ENCODE measurements at regions not wholly inside any gene's neighbourhood (a gene's known extent, or its start where the extent isn't known, plus 50 kb on each side); places are given as distances from the start of the nearest gene placed in this dataset.

GRCh38 chr7:41193738-41194282, 509.1 kb downstream of the INHBA start:
- DNase-seq (ENCODE audit: low spot score) (no peak), FAIRE-seq (peak; percentile 58)

- no peak for FAIRE-seq
- DNase-seq (ENCODE audit: low spot score), result no peak
Observed at GRCh38 chr7:41190581-41190980, 512.3 kb downstream of the INHBA start.

DNA sequence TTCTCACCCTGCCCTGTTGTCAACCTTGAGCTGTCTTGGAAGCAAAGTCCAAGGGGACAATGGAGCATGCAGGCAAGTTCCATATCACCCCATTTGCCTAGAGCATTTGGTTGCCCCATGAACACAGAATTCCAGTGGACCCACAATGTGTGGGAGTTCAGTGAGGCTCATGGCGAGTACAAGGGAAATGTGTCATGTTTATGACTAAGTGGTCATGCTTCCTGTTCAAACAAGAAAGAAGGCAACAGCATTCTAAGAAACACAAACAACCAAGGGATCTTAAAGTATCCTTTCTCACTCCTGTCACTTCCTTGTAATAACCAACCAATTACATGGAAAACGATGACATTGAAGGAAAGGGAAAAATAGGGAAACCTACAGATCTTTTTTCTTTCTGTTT, 513.0 kb downstream of the INHBA start:
- peak; percentile 99 for FAIRE-seq
- DNase-seq (ENCODE audit: low spot score), result peak; percentile 62

DNA sequence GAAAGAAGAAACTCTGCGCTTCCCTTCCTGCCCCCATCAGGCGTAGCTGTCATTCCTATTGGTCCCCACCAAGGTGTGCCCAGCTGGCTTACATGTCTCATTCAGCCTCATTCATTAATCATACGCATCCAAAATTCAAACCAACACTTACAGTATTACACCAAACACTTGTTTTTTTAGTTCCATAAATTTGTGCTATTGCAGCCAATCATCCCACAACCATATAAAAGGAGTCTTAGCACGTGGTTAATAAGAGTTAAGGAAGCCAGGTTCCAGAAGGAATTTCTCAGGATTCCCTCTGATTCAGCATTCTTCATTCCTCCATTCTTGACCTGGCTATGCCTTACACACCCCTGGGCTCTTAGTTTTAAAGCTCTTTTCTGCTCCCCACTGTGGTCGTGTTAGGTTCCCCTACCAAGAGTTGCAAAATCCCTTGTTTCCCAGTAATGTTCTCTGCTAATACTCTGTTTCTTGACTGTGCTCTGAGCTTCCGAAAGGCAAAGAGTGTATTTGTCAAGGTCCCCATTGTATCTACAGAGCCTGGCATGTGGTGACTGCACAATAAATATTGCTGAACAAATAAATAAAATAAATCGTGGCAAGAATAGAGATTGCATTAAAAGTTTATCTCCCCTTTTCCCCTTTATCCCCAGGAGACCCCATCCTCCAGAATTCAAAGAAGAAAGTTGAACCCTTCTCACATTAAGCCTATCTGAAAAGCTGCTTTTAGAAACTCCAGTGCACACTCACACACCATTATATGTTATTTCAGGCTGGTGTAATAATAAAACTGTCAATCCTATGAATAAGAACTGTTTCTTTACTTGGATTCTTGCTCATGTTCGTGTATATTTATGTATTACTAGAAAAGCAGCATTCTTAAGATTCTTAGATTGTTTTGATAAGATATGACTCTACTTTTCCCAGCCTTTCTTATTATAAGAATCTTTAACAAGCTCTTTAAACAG, 514.4 kb downstream of the INHBA start:
- no peak for FAIRE-seq
- no peak for DNase-seq (ENCODE audit: low spot score)

GRCh38 chr7:41187322-41187721, 515.6 kb downstream of the INHBA start:
- peak; percentile 30 for FAIRE-seq
- DNase-seq (ENCODE audit: low spot score), result peak; percentile 32

GRCh38 chr7:41185851-41186250, 517.0 kb downstream of the INHBA start:
- no peak for FAIRE-seq

GRCh38 chr7:41183741-41184140, 519.1 kb downstream of the INHBA start:
- peak; percentile 32 for FAIRE-seq
- no peak for DNase-seq (ENCODE audit: low spot score)

More at GRCh38 chr7:41185851-41186250, 517.0 kb downstream of the INHBA start:
- DNase-seq (ENCODE audit: low spot score), result no peak

DNA sequence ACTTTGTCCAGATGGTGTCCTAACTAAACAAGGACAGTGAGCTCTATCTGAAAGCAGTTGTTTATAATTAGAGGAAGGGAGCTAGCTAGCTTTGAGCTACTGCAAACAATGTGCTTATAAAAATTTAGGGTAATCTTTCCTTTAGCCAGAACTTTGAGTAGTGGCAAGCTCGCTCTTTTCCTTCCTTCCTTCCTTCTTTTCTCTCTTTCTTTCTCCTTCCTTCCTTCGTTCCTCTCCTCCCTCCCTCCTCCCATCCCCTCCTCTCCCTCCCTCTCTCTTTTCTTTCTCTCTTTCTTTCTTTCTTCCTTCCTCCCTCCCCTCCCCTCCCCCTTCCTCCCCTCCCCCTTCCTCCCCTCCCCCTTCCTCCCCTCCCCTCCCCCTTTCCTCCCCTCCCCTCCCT, 520.1 kb downstream of the INHBA start:
- no peak for FAIRE-seq

GRCh38 chr7:41175435-41175834, 527.5 kb downstream of the INHBA start:
- DNase-seq (ENCODE audit: low spot score) (no peak), FAIRE-seq (no peak)

More for the DNA sequence above, 520.1 kb downstream of the INHBA start:
- DNase-seq (ENCODE audit: low spot score), result no peak

GRCh38 chr7:41174521-41174920, 528.4 kb downstream of the INHBA start:
- DNase-seq (ENCODE audit: low spot score) (no peak), FAIRE-seq (no peak)

GRCh38 chr7:41170466-41170865, 532.4 kb downstream of the INHBA start:
- no peak for FAIRE-seq
- no peak for DNase-seq (ENCODE audit: low spot score)

- peak; percentile 63 for FAIRE-seq
- DNase-seq (ENCODE audit: low spot score), result no peak
Observed at GRCh38 chr7:41169317-41169716, 533.6 kb downstream of the INHBA start.

DNA sequence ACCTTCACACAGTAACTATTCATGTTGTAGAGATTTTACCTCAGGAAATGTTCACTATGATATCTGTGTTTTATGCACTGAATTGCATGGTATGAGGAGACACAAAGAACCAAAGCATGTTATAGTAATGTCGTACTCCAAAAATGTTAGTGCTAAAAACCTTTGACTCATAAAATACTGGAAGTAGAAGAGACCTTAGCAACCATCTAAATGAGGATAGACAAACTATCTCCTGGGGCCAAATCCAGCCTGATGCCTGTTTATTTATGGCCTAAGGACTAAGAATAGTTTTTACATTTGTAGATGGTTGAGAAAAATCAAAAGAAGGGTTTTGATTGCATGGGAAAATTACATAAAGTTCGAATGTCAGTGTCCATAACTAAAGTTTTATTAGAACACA, 535.1 kb downstream of the INHBA start:
- no peak for FAIRE-seq

DNA sequence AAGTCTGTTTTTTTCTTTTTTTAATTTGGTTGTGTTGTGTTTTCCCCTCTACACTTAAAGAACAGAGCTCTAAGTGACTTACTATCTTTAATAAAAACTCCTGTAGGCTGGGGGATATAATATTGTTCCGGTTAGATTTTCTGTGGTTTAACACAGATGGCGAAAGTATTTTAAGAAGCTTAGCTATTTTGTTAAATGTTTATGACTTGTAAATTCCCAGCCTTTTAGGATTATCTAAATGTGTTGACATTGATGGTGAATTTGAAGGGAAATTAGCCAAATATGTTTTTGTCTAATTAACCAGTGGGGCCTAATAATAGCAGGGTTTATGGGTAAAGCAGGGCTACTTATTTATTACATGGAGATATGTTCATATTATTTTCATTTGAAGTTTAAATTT, 538.5 kb downstream of the INHBA start:
- DNase-seq (ENCODE audit: low spot score), result no peak

More for the DNA sequence above, 535.1 kb downstream of the INHBA start:
- no peak for DNase-seq (ENCODE audit: low spot score)

DNA sequence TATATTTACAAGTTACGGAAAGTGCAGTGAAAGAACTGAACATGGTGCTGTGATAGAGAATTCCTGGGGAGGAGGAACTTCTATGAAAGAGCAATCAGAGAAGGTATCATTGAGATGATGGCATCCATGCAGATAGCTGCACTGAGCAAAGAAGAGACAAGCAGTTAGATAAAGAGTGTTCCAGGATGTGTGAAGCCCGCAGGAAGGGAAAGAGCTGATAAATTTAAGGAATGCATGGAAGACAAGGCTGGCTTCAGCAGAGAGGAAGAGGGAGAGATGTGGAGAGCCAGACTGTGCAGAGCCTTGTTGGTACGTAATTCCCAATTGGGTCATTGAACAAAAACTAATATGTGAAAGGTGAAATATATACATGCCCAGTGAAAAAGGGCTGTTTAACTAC, 538.9 kb downstream of the INHBA start:
- FAIRE-seq, result no peak
- DNase-seq (ENCODE audit: low spot score), result no peak

More for the DNA sequence above, 538.5 kb downstream of the INHBA start:
- FAIRE-seq, result no peak

GRCh38 chr7:41162612-41163011, 540.3 kb downstream of the INHBA start:
- no peak for DNase-seq (ENCODE audit: low spot score)
- no peak for FAIRE-seq

DNA sequence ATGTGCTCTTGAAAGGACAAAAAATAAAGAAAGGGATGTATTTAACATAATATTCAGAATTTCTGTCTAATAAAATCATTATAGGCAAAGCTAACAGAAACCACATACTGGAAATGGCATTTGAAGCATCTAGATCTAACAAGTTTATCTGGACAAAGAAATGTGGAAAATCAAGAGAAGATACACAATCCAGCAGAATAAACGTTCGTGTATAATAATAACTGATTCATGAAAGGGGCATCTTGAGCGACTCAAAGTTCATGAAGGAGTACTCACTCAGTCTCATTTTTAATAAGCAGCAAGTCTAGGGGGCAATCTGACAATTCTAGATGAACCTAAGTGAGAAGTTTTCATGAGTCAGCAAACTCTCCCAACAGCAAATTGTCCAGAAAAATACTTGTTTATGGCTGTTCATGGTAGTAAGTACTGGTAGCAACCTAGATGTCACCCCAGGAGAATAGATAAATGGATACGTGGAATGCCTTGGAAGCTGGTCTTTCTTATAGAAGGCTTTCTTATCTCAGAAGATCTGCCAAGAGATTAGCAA, 541.8 kb downstream of the INHBA start:
- DNase-seq (ENCODE audit: low spot score) (no peak), FAIRE-seq (no peak)

DNA sequence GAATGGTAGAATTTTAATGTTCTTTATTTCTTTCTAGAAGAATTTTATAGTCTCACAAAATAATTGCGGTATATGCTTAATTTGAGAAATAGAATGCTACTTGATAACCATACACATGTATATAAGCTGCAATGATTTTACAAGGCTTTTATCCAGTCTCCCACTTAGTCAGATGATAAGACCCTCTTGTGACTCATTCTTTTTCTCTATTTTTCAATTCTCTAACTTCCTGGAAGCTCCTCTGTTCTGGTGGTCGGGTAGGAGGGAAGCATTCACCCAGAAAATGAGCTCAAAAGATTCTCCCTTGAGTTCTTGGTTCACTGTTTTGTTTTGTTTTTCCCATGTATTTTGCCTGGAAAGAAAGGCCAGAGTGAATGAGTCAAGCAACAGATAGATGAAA, 546.6 kb downstream of the INHBA start:
- DNase-seq (ENCODE audit: low spot score), result no peak
- no peak for FAIRE-seq

DNA sequence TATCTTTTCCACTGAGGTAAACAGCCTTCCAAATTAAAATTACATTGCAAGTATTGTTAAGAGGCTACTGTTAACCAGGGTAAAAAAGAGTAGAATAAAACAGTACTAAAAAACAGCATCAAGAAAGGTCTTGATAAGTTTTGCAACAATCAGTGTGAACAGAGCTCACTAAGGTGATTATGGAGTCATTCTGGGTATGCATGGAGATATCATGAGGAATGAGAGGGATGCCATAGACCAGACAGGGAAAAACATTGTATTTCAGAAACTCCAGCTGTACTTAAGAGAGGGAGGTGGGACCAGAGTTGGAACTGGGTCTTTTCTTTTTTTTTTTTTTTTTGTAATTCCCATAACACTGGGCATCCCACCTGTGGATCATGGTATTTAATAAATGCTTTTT, 549.6 kb downstream of the INHBA start:
- FAIRE-seq, result no peak
- DNase-seq (ENCODE audit: low spot score), result no peak

DNA sequence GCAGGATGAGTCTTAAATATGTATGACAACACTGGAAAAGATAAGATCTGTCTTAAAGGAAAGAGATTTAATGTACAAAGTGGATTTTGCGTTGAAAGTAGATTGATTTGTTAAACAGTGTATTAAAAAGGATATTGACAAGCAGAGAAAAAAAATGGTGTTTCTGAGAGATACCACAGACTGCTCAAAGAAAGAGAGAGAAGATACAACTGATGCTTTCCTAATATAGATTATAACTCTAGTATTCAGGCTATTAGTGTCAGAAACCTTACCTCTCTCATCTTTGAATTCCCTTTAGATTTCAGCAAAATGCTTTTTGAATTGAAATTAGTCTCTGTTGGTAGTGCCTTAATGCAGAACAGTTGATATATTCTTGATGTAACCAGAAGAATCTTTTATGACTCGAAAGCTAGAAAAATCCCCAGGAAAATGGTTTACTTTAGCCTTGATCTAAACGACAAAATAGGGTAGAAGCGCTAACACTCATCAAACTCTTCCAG, 550.7 kb downstream of the INHBA start:
- DNase-seq (ENCODE audit: low spot score) (no peak), FAIRE-seq (no peak)

DNA sequence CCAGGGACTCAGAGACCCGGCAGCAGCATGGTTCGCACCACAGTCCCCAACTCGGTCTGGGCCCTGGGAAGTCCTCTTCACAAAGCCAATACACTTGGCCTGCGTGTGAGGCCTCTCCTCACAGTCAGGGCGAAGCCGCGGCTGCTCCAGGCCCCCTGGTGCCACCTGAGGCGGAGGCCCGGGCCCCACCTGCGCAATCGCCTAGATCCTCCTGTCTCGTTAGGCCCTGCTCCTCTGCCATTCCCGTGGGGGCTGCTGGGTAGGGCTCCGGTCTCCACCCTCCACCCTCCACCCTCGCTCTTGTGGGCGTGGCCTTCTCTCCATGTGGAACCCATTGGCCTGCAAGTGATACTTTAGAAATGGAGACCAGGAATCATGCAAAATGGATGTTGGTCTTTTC, 553.3 kb downstream of the INHBA start:
- FAIRE-seq (no peak), DNase-seq (ENCODE audit: low spot score) (no peak)

DNA sequence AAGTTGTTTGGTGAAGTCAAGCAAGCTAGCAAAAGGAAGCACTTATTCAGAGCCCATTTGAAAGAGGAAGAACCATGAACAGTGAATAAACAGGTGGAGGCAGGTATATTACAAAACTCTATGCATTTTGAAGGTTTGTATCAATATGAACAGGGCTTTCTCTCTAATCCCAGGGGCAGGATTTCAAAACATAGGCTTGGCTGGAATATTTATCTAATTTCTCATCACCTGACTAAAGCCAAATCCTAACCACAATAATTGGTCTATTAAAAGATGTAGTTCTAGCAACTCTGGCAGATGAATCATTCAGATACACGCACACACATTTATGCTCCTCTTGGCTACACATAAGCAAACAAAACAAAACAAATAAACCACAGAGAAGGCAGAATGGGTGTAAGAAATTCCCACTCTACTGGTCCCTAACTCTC, 554.4 kb downstream of the INHBA start:
- FAIRE-seq, result no peak
- peak; percentile 53 for DNase-seq (ENCODE audit: low spot score)
